ENCODE measurements at regions not wholly inside any gene's neighbourhood (a gene's known extent, or its start where the extent isn't known, plus 50 kb on each side); places are given as distances from the start of the nearest gene placed in this dataset.

DNA sequence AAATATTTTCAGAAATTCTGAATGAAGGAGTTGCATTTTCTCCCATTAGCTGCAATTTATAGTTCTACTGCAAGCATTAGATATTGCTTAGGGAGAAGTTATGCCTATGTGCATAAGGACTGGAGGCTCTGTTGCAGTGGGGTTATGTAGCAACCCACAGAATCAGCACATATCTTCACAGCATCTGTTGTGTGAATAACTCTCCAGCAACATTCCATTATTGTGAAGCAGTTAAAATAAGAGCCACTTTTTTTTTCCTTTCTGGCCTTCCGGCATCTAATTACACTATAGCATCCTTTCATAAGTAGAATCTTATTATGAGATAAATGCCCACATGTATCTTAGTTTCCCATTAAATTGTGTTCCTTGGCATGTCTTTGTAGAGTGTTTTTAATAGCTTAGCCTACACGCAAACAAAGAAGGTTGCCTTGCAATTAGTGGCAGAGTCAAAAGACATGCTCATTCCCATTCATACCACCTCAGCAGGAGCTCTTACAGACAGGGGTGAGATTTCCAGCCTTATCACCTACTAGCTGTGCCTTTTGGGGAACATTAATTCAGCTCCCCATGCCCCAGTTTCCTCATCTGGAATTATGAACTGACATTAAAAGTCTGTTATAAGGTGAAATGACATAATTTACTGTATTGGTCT, 596.0 kb upstream of the GOT2 start:
- no peak for TF ChIP-seq JUND (IDR thresholded peaks at IDR 0.05; ENCODE audit: low read depth)
- DNase-seq (ENCODE audit: low read depth in 1 of 2, low spot score in 1 of 2), result no peak
- in situ Hi-C loops (cut with HindIII; ENCODE audit: low pct_unique_long_range_greater_than_20kb, low sequenced_read_pairs), result no loop called here

DNA sequence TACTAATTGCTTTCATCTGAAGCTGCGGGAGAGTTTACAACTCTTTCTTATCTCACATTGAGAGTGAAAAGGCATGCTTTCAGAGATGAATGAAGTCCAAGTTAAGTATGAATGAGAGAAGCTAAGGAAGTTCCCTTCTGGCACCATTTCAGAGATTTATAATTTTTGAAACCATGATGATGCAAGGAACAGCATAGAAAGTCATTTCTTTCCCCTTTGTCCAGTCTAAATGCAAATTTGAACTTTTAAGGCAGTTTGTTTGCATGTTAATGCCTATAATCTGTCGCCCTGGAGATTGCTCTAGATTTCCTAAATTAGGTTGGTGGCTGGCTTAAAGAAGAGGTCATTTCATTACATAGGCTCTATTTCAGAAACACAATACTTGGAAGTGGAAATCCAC, 594.8 kb upstream of the GOT2 start:
- DNase-seq (ENCODE audit: low read depth in 1 of 2, low spot score in 1 of 2), result no peak
- no peak for TF ChIP-seq JUND (IDR thresholded peaks at IDR 0.05; ENCODE audit: low read depth)
- in situ Hi-C loops (cut with HindIII; ENCODE audit: low pct_unique_long_range_greater_than_20kb, low sequenced_read_pairs), result no loop called here

DNA sequence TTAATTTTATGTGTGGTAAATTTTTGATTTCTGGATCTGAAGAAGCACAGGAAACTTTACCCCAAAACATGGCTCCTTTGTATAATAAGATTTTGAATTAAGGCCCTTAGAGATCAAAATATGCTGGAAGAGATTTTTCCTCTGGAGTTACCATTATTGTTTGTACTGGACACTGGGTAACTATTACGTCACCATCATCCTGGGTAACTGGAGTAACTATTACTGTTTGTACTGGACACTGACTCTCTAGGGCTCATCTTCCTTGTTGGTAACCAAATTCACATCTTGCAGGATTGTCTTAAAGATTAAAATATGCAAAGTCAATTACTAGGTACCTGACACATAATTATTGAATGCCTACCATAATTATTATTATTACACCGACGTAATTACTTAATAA, 593.8 kb upstream of the GOT2 start:
- no peak for TF ChIP-seq JUND (IDR thresholded peaks at IDR 0.05; ENCODE audit: low read depth)
- in situ Hi-C loops (cut with HindIII; ENCODE audit: low pct_unique_long_range_greater_than_20kb, low sequenced_read_pairs), result no loop called here
- DNase-seq (ENCODE audit: low read depth in 1 of 2, low spot score in 1 of 2), result no peak

DNA sequence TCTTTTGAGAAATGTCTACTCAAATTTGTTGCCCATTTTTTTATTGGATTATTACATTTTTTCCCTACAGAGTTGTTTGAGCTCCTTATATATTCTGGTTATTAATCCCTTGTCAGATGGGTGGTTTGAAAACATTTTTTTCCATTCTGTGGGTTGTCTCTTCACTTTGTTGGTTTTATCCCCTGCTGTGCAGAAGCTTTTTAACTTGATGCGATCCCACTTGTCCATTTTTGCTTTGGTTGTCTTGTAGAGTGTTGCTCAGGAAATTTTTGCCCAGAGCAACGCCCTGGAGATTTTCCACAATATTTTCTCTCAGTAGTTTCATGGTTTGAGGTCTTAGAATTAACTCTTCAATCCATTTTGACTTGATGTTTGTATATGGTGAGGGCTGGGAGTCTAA, 592.8 kb upstream of the GOT2 start:
- no peak for DNase-seq (ENCODE audit: low read depth in 1 of 2, low spot score in 1 of 2)
- no peak for TF ChIP-seq JUND (IDR thresholded peaks at IDR 0.05; ENCODE audit: low read depth)
- in situ Hi-C loops (cut with HindIII; ENCODE audit: low pct_unique_long_range_greater_than_20kb, low sequenced_read_pairs), result no loop called here

GRCh38 chr16:59324462-59324861, 590.3 kb upstream of the GOT2 start:
- in situ Hi-C loops (cut with HindIII; ENCODE audit: low pct_unique_long_range_greater_than_20kb, low sequenced_read_pairs), result no loop called here
- DNase-seq (ENCODE audit: low read depth in 1 of 2, low spot score in 1 of 2), result no peak
- no peak for TF ChIP-seq JUND (IDR thresholded peaks at IDR 0.05; ENCODE audit: low read depth)

DNA sequence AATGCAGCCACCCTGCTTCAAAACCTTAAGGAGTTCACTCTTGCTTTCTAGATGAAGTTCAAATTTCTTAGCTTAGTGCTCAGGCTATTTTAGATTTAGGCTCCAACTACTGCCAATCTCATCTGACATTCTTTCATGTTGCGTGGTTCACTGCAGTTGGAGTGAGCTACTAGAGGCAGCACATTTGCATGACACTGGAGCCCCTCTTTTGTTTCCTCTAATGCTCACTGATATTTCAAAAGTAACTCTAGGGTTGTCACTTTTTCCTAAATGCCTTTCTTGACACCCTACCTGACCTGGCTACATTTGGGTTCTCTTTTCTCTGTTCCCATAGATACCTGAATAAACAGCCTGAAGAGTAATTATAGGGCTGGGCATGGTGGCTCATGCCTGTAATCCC, 586.5 kb upstream of the GOT2 start:
- no peak for TF ChIP-seq JUND (IDR thresholded peaks at IDR 0.05; ENCODE audit: low read depth)
- in situ Hi-C loops (cut with HindIII; ENCODE audit: low pct_unique_long_range_greater_than_20kb, low sequenced_read_pairs), result no loop called here
- no peak for DNase-seq (ENCODE audit: low read depth in 1 of 2, low spot score in 1 of 2)

GRCh38 chr16:59319871-59320270, 585.8 kb upstream of the GOT2 start:
- no peak for TF ChIP-seq JUND (IDR thresholded peaks at IDR 0.05; ENCODE audit: low read depth)
- in situ Hi-C loops (cut with HindIII; ENCODE audit: low pct_unique_long_range_greater_than_20kb, low sequenced_read_pairs), result no loop called here

DNA sequence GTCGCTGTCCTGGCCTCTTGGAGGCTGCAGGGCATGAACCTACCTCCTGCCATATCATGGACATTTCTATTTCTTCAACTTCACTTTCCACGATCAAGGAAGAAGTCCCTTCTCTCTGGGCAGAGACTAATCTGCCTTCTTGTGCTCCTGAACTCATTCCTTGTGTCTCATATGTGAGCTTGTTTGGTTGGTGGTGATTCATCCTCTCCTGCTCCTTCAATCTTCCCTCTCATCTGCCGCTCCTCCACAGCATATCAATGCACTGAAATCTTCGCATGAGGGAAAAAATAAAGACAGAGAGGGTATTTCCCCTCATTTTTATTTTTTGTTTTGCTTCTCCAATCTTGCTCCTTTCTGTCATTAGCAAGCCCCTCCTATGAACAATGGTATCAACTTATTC, 571.7 kb upstream of the GOT2 start:
- no peak for DNase-seq (ENCODE audit: low read depth in 1 of 2, low spot score in 1 of 2)
- no peak for TF ChIP-seq JUND (IDR thresholded peaks at IDR 0.05; ENCODE audit: low read depth)
- in situ Hi-C loops (cut with HindIII; ENCODE audit: low pct_unique_long_range_greater_than_20kb, low sequenced_read_pairs), result no loop called here

More at GRCh38 chr16:59319871-59320270, 585.8 kb upstream of the GOT2 start:
- no peak for DNase-seq (ENCODE audit: low read depth in 1 of 2, low spot score in 1 of 2)

- no peak for DNase-seq (ENCODE audit: low read depth in 1 of 2, low spot score in 1 of 2)
- TF ChIP-seq JUND (IDR thresholded peaks at IDR 0.05; ENCODE audit: low read depth), result no peak
- in situ Hi-C loops (cut with HindIII; ENCODE audit: low pct_unique_long_range_greater_than_20kb, low sequenced_read_pairs), result no loop called here
These were observed 562.8 kb upstream of the GOT2 start for GRCh38 chr16:59296888-59297287.

- no peak for TF ChIP-seq JUND (IDR thresholded peaks at IDR 0.05; ENCODE audit: low read depth)
- in situ Hi-C loops (cut with HindIII; ENCODE audit: low pct_unique_long_range_greater_than_20kb, low sequenced_read_pairs), result no loop called here
- DNase-seq (ENCODE audit: low read depth in 1 of 2, low spot score in 1 of 2), result no peak
These were observed 562.0 kb upstream of the GOT2 start for GRCh38 chr16:59295993-59296736.

DNA sequence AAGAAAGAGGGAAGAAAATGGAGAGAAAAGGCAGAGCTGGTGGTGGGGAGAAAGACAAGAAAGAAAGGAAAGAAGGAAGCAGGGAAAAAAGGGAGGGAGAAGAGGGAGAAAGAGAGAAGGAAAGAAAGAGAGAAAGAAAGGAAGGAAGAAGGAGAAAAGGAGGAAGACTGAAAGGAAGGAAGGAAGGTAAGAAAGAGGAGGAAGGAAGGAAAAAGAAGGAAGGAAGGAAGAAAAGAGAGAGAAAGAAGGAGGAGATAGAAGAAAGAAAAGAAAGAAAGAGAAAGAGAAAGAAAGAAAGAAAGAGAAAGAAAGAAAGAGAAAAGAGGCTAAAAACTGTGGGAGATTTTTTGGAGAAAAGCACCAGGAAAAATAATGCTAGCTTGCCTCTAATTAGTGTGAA, 561.4 kb upstream of the GOT2 start:
- no peak for DNase-seq (ENCODE audit: low read depth in 1 of 2, low spot score in 1 of 2)
- TF ChIP-seq JUND (IDR thresholded peaks at IDR 0.05; ENCODE audit: low read depth), result no peak
- in situ Hi-C loops (cut with HindIII; ENCODE audit: low pct_unique_long_range_greater_than_20kb, low sequenced_read_pairs), result no loop called here

GRCh38 chr16:59290718-59291117, 556.6 kb upstream of the GOT2 start:
- no peak for TF ChIP-seq JUND (IDR thresholded peaks at IDR 0.05; ENCODE audit: low read depth)
- in situ Hi-C loops (cut with HindIII; ENCODE audit: low pct_unique_long_range_greater_than_20kb, low sequenced_read_pairs), result no loop called here
- no peak for DNase-seq (ENCODE audit: low read depth in 1 of 2, low spot score in 1 of 2)

DNA sequence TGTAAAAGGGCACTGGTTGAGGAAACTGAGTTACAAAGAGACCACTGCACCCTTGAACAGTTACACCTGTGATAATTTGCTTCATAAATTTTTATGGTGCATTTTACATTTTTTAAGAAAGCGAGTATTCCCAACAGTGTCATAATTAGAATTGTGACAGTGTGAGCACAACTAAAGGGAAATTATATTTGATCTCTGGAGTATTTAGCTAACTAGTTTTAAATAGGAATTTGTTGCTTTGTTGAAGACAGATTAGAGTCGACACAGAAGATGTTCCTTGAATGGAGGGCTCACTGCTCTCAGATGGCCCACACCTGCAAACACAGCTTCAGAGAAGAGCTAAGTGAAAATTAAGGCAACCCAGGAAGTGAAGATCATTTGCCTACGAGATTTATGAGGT, 555.0 kb upstream of the GOT2 start:
- no peak for DNase-seq (ENCODE audit: low read depth in 1 of 2, low spot score in 1 of 2)
- no peak for TF ChIP-seq JUND (IDR thresholded peaks at IDR 0.05; ENCODE audit: low read depth)
- in situ Hi-C loops (cut with HindIII; ENCODE audit: low pct_unique_long_range_greater_than_20kb, low sequenced_read_pairs), result no loop called here

GRCh38 chr16:59274141-59274540, 540.0 kb upstream of the GOT2 start:
- in situ Hi-C loops (cut with HindIII; ENCODE audit: low pct_unique_long_range_greater_than_20kb, low sequenced_read_pairs), result no loop called here
- no peak for DNase-seq (ENCODE audit: low read depth in 1 of 2, low spot score in 1 of 2)
- TF ChIP-seq JUND (IDR thresholded peaks at IDR 0.05; ENCODE audit: low read depth), result no peak
